Activated T-helper 1 cell treated with anti-CD3 and anti-CD28 coated beads, Interleukin-12 subunit alpha, Interleukin-12 subunit beta, Interleukin-2, Interleukin-4 antibody, amounts not matched to agents 30 ng/mL and 10 ng/mL and 1 ng/mL, durations not matched to agents 14 hours and 24 hours and 36 hours (primary cell): ENCODE measurements at regions not wholly inside any gene's neighbourhood (a gene's known extent, or its start where the extent isn't known, plus 50 kb on each side); places are given as distances from the start of the nearest gene placed in this dataset.

Experiments
- DNase-seq: peaks from one replicate; pipeline ENCODE4 v3.0.0; 2021; ENCODE audit warnings: low spot score
- H3K27ac Mint-ChIP-seq: one replicate; pipeline ENCODE4 v1.8.0; 2021; ENCODE audit warnings: mild to moderate bottlenecking, mixed read lengths
- H3K27me3 Mint-ChIP-seq: one replicate; pipeline ENCODE4 v1.8.0; 2022; ENCODE audit warnings: mild to moderate bottlenecking, moderate library complexity, mixed read lengths; ENCODE audit not compliant: insufficient read depth
- H3K36me3 Mint-ChIP-seq: one replicate; pipeline ENCODE4 v1.8.0; 2021; ENCODE audit warnings: low read depth, mixed read lengths
- H3K4me1 Mint-ChIP-seq: one replicate; pipeline ENCODE4 v1.8.0; 2021; ENCODE audit warnings: low read depth, mixed read lengths
- H3K4me3 Mint-ChIP-seq: one replicate; pipeline ENCODE4 v1.8.0; 2021; ENCODE audit warnings: mild to moderate bottlenecking, moderate library complexity, mixed read lengths
- H3K9me3 Mint-ChIP-seq: one replicate; pipeline ENCODE4 v1.8.0; 2021; ENCODE audit warnings: mixed read lengths
- intact Hi-C: fragments of 100-400 bp; cut with micrococcal nuclease; formaldehyde crosslinking; loops from one replicate; pipeline ENCODE4 v1.15.1; 2024

DNA sequence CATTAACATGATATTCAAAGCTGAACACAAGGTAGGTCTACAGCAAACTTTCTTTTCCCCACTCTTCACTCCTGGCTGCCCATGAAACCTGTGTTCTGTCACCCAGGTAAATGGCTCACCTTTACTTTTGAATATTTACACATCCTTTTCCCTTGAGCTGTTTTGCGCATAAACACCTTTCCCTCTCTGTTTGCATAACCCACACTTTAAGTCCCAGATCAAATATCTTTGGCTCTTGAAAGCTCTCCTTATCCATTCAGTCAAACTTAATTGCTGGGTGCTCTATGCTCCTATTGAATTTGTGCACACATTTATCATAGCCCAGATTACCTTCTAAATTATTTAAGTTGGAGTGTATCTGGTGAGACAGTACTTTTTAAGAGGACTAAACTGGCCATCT is 51.7 kb upstream of the ATP8A1 start:
- Mint-ChIP-seq H3K27ac (no peak overlapping the region), H3K4me3 (no peak overlapping the region), H3K9me3 (no peaks in the 10 kb centered on the region), H3K36me3 (no peaks in the 10 kb centered on the region), H3K4me1 (no peaks in the 10 kb centered on the region), H3K27me3 (peaks cover 6% of the 10 kb centered on the region)
- no peak for DNase-seq
- intact Hi-C loops = no loop called here
